ENCODE measurements at regions not wholly inside any gene's neighbourhood (a gene's known extent, or its start where the extent isn't known, plus 50 kb on each side); places are given as distances from the start of the nearest gene placed in this dataset.
"Not testable (repeated sequence)": the region's sequence is repeated elsewhere in the genome, so short reads cannot be mapped to it uniquely, and the experiment has no call there.

GRCh38 chr11:45379162-45379863 lies 93.2 kb upstream of the SYT13 start:
- TF ChIP-seq POLR2A (IDR thresholded peaks at IDR 0.05; ENCODE audit: extremely low read depth, insufficient read length) (no peak), MAX (IDR thresholded peaks at IDR 0.05; ENCODE audit: low read depth, low read length) (no peak), CTCF (IDR thresholded peaks at IDR 0.05; ENCODE audit: low read depth, low read length) (no peak), MYC (IDR thresholded peaks at IDR 0.05; ENCODE audit: low read depth, low read length) (no peak)

GRCh38 chr11:45378516-45378915 lies 92.4 kb upstream of the SYT13 start:
- no peak for DNase-seq (ENCODE audit: low read depth)
- H3K4me3 ChIP-seq (ENCODE audit: low read depth, low read length), result no peak overlapping the region
- TF ChIP-seq MYC (IDR thresholded peaks at IDR 0.05; ENCODE audit: low read depth, low read length), result no peak
- TF ChIP-seq POLR2A (IDR thresholded peaks at IDR 0.05; ENCODE audit: extremely low read depth, insufficient read length), result no peak
- TF ChIP-seq CTCF (IDR thresholded peaks at IDR 0.05; ENCODE audit: low read depth, low read length), result no peak
- TF ChIP-seq MAX (IDR thresholded peaks at IDR 0.05; ENCODE audit: low read depth, low read length), result no peak

More at GRCh38 chr11:45379162-45379863, 93.2 kb upstream of the SYT13 start:
- no peak overlapping the region for H3K4me3 ChIP-seq (ENCODE audit: low read depth, low read length)
- no peak for DNase-seq (ENCODE audit: low read depth)

GRCh38 chr11:45374653-45375059 lies 88.5 kb upstream of the SYT13 start:
- no peak overlapping the region for H3K4me3 ChIP-seq (ENCODE audit: low read depth, low read length)
- DNase-seq (ENCODE audit: low read depth), result no peak
- no peak for TF ChIP-seq POLR2A (IDR thresholded peaks at IDR 0.05; ENCODE audit: extremely low read depth, insufficient read length)
- no peak for TF ChIP-seq MYC (IDR thresholded peaks at IDR 0.05; ENCODE audit: low read depth, low read length)
- TF ChIP-seq CTCF (IDR thresholded peaks at IDR 0.05; ENCODE audit: low read depth, low read length), result no peak
- TF ChIP-seq MAX (IDR thresholded peaks at IDR 0.05; ENCODE audit: low read depth, low read length), result no peak

- no peak for DNase-seq (ENCODE audit: low read depth)
- no peak overlapping the region for H3K4me3 ChIP-seq (ENCODE audit: low read depth, low read length)
- TF ChIP-seq MAX (IDR thresholded peaks at IDR 0.05; ENCODE audit: low read depth, low read length) (no peak), CTCF (IDR thresholded peaks at IDR 0.05; ENCODE audit: low read depth, low read length) (no peak), POLR2A (IDR thresholded peaks at IDR 0.05; ENCODE audit: extremely low read depth, insufficient read length) (no peak), MYC (IDR thresholded peaks at IDR 0.05; ENCODE audit: low read depth, low read length) (no peak)
Measured at GRCh38 chr11:45374130-45374529, 88.0 kb upstream of the SYT13 start.

GRCh38 chr11:45373506-45374035 lies 87.4 kb upstream of the SYT13 start:
- H3K4me3 ChIP-seq (ENCODE audit: low read depth, low read length), result no peak overlapping the region
- no peak for TF ChIP-seq CTCF (IDR thresholded peaks at IDR 0.05; ENCODE audit: low read depth, low read length)
- TF ChIP-seq MYC (IDR thresholded peaks at IDR 0.05; ENCODE audit: low read depth, low read length), result no peak
- TF ChIP-seq MAX (IDR thresholded peaks at IDR 0.05; ENCODE audit: low read depth, low read length), result no peak
- TF ChIP-seq POLR2A (IDR thresholded peaks at IDR 0.05; ENCODE audit: extremely low read depth, insufficient read length), result no peak
- no peak for DNase-seq (ENCODE audit: low read depth)

- DNase-seq (ENCODE audit: low read depth), result not testable (repeated sequence)
Measured at GRCh38 chr11:45372414-45372813, 86.3 kb upstream of the SYT13 start.

More at GRCh38 chr11:45372414-45372813, 86.3 kb upstream of the SYT13 start:
- not testable (repeated sequence) for H3K4me3 ChIP-seq (ENCODE audit: low read depth, low read length)
